Motor neuron (in vitro differentiated cells): ENCODE measurements at regions not wholly inside any gene's neighbourhood (a gene's known extent, or its start where the extent isn't known, plus 50 kb on each side); places are given as distances from the start of the nearest gene placed in this dataset.
"Not testable (repeated sequence)": the region's sequence is repeated elsewhere in the genome, so short reads cannot be mapped to it uniquely, and the experiment has no call there.

Experiments
- ATAC-seq, 8 experiments: fragments of 200-7000 bp; cut with Tn5 transposase; replicated peaks in 6 of 8; 2 replicates each; pipeline ENCODE4 v1.8.0; 2021; ENCODE audit warnings: mild to moderate bottlenecking in 8 of 8, moderate library complexity in 8 of 8
- H3K27ac ChIP-seq, 2 donors: fragments of 250-450 bp; sonication (Bioruptor Pico); 2 replicates each; pipeline ENCODE4 v1.9.0; 2021; ENCODE audit warnings: antibody characterized with exemption in 2 of 2, mild to moderate bottlenecking in 2 of 2, moderate library complexity in 1 of 2
- H3K4me1 ChIP-seq, 2 donors: fragments of 250-450 bp; sonication (Bioruptor Pico); replicated peaks in 1 of 2; 2 replicates each; pipeline ENCODE4 v1.6.1; 2021; ENCODE audit warnings: antibody characterized with exemption in 2 of 2, mild to moderate bottlenecking in 2 of 2, moderate library complexity in 1 of 2
- H3K4me3 ChIP-seq, 5 donors: fragments of 250-450 bp; sonication (Bioruptor Pico); 2 replicates each; pipeline ENCODE4 v1.9.0; 2021; ENCODE audit warnings: antibody characterized with exemption in 5 of 5, mild to moderate bottlenecking in 5 of 5, moderate library complexity in 4 of 5
- WGBS, 10 experiments: fragments of 450-650 bp; shearing (Covaris generic); methylation state at CpG; one replicate each; pipeline ENCODE4 v1.0.0; 2022; 5-methylcytosine and 5-hydroxymethylcytosine counted together
- in situ Hi-C, 9 experiments: fragments of 400-800 bp; cut with MboI; loops; one replicate each; pipeline ENCODE4 v1.15.0; 2021; ENCODE audit warnings: low sequenced_read_pairs in 9 of 9, low pct_unique_long_range_greater_than_20kb in 2 of 9; ENCODE audit not compliant: unreplicated experiment in 9 of 9

DNA sequence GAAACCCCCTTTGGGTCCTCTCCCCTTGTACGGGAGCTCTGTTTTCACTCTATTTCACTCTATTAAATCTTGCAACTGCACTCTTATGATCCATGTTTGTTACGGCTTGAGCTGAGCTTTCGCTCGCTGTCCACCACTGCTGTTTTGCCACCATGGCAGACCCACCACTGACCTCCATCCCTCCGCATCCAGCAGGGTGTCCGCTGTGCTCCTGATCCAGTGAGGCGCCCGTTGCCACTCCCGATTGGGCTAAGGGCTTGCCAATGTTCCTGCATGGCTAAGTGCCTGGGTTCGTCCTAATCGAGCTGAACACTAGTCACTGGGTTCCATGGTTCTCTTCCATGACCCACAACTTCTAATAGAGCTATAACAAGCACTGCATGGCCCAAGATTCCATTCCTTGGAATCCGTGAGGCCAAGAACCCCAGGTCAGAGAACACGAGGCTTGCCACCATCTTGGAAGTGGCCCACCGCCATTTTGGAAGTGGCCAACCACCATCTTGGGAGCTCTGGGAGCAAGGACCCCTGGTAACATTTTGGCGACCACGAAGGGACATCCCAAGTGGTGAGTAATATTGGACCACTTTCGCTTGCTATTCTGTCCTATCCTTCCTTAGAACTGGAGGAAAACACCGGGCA, 197.9 kb downstream of the PYDC2 start:
- H3K27ac ChIP-seq, H3K4me3 ChIP-seq, H3K4me1 ChIP-seq, ATAC-seq, in situ Hi-C loops: not testable (repeated sequence)
- 7 to 100% (median 80%) methylated on average over 1 to 11 of the region's 18 CpGs; no CpG with 5 or more reads in 1 of the 10 experiments for WGBS, 10 experiments

DNA sequence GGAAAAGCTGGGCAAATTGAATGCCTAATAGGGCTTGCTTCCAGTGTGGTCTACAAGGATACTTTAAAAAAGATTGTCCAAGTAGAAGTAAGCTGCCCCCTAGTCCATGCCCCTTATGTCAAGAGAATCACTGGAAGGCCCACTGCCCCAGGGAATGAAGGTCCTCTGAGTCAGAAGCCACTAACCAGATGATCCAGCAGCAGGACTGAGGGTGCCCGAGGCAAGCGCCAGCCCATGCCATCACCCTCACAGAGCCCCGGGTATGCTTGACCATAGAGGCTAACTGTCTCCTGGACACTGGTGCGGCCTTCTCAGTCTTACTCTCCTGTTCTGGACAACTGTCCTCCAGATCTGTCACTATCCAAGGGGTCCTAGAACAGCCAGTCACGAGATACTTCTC, 201.2 kb downstream of the PYDC2 start:
- not testable (repeated sequence) for H3K27ac ChIP-seq

GRCh38 chr3:191680989-191681597, 220.1 kb downstream of the PYDC2 start:
- H3K4me3 ChIP-seq, result no peak overlapping the region
- ATAC-seq, result peak in 1 of 8 experiments; percentile 51
- H3K4me1 ChIP-seq, result no peaks in the 10 kb centered on the region
- in situ Hi-C loops, result no loop called here
- H3K27ac ChIP-seq, result no peak overlapping the region
- 0 to 84% (median 38%) methylated on average over 2 to 3 of the region's 3 CpGs; no CpG with 5 or more reads in 1 of the 10 experiments for WGBS, 10 experiments

More for the DNA sequence above, 201.2 kb downstream of the PYDC2 start:
- H3K4me1 ChIP-seq, in situ Hi-C loops, ATAC-seq, H3K4me3 ChIP-seq: not testable (repeated sequence)
- 100% methylated on average over 1 of the region's 5 CpGs; no CpG with 5 or more reads in 9 of the 10 experiments for WGBS, 10 experiments

DNA sequence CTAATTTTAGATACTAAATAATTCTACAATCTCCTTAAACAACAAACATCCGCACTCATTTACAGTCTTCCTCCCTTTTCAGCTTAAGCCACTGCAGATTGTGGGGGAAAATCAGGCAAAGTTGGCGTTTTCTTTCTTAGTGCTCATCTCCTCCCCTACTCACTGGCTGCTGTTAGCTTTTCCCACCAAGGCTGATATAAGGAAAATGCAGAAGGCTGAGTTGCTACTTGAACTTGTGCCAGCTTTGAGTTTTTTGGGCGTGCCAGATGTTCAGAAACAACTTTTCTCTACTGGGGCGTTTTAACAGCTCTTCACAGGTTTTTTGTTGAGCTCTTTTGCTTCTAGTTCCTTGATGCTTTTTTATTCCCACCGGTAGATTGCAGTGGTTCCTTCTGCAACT, 222.0 kb downstream of the PYDC2 start:
- peak in 1 of 8 experiments; percentile 38 for ATAC-seq
- no peak overlapping the region for H3K27ac ChIP-seq
- in situ Hi-C loops, result no loop called here
- 0 to 94% (median 87%) methylated on average over 1 to 5 of the region's 5 CpGs; no CpG with 5 or more reads in 1 of the 10 experiments for WGBS, 10 experiments
- H3K4me1 ChIP-seq, result no peaks in the 10 kb centered on the region
- no peak overlapping the region for H3K4me3 ChIP-seq

DNA sequence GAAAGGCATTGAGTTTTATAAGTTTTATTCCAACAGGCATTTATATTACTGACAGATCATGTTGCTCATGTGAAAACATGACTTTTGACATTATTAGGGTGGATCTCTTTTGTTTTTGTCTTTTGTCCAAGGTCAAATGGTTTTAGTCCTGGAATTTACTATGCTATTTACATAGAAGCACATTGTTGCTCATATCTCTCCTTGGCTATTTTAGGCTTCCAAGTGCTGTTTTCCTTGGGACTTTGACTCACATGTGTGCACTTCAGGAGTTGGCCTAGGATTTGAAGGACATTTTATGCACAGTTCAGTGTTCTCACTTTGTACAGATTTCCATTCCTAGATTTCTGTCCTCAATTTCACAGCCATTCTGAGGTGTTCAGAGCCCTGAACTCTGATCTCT, 225.7 kb downstream of the PYDC2 start:
- no peak overlapping the region for H3K27ac ChIP-seq
- no peaks in the 10 kb centered on the region for H3K4me1 ChIP-seq
- no peak for ATAC-seq
- H3K4me3 ChIP-seq, result no peak overlapping the region
- in situ Hi-C loops, result no loop called here

GRCh38 chr3:191688756-191689433, 227.9 kb downstream of the PYDC2 start:
- no peaks in the 10 kb centered on the region for H3K4me1 ChIP-seq
- ATAC-seq, result no peak
- in situ Hi-C loops, result no loop called here
- WGBS, 10 experiments, result 3 to 57% (median 21%) methylated on average over 1 to 6 of the region's 6 CpGs; no CpG with 5 or more reads in 1 of the 10 experiments
- H3K27ac ChIP-seq, result no peak overlapping the region
- H3K4me3 ChIP-seq, result no peak overlapping the region

DNA sequence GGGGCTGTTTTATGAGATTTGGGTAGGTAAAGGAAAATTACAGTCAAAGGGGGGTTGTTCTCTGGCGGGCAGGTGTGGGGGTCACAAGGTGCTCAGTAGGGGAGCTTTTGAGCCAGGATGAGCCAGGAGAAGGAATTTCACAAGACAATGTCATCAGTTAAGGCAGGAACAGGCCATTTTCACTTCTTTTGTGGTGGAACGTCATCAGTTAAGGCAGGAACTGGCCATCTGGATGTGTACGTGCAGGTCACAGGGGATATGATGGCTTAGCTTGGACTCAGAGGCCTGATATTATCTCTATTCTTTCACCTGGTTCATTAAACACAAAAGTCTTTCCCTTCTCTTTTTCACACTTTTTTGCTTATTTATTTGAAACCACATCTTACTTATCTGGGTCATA, 230.2 kb downstream of the PYDC2 start:
- WGBS, 10 experiments, result 71 to 100% methylated on average over 1 of the region's 3 CpGs; no CpG with 5 or more reads in 8 of the 10 experiments

DNA sequence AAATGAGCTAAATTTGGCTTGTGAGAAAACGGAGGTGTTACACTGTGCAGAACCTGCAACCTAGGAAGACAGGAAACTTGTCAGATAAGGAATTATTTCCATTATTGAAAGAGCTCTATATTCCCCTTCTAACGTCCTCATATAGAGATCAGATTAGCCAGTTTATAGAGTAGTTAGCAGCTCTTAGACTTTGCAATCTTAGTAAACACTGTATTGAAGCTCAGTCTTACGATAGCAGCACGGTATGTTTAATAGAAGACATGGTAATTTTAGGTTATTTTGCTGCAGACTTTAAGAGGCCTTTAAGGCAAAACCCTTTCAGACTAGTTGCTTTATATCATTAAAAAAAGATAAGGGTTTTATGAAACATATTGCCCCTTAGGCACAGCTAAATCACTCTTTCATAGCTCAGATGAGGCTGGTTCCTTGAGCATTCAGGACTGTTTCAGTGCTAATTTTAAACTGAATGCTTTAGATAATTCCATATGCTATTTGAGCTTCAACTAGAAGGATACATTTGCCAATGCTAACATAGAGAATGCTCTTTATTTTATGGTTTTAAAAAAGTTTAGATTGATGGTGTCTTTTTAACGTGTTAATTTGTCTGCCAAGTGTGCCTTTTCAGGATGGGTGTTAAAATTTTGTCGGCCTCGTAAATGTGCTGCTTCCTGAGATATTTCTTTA, 234.3 kb downstream of the PYDC2 start:
- Histone ChIP-seq H3K4me1 (no peaks in the 10 kb centered on the region), H3K27ac (no peak overlapping the region), H3K4me3 (no peak overlapping the region)
- in situ Hi-C loops, result no loop called here
- 10 to 87% (median 61%) methylated on average over 3 to 7 of the region's 7 CpGs; no CpG with 5 or more reads in 1 of the 10 experiments for WGBS, 10 experiments
- ATAC-seq, result no peak

More for the DNA sequence above, 230.2 kb downstream of the PYDC2 start:
- H3K4me3 ChIP-seq, in situ Hi-C loops, H3K27ac ChIP-seq, H3K4me1 ChIP-seq, ATAC-seq: not testable (repeated sequence)

DNA sequence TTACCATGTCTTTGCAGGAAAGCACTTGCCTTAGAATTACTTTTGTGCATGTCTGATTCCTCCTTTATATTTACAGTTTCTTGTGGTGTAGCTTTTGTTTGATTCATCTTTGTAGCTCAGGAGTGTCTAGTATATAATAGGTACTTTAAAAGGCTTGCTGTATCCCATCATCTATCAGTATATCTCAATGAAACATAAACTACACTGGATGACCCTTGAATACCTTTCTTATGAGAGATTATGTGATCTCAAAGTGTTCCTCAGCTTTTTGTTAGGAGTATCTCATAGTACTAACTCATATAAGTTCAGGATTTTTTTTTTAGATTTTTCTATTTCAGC, 234.8 kb downstream of the PYDC2 start:
- ATAC-seq, result no peak
- in situ Hi-C loops, result no loop called here
- Histone ChIP-seq H3K27ac (no peak overlapping the region), H3K4me1 (no peaks in the 10 kb centered on the region), H3K4me3 (no peak overlapping the region)

- Histone ChIP-seq H3K4me3 (no peak overlapping the region), H3K27ac (no peak overlapping the region), H3K4me1 (no peaks in the 10 kb centered on the region)
- in situ Hi-C loops, result no loop called here
- peak in 2 of 8 experiments; percentile 67 to 84 for ATAC-seq
Observed at GRCh38 chr3:191696348-191696747, 235.4 kb downstream of the PYDC2 start.

DNA sequence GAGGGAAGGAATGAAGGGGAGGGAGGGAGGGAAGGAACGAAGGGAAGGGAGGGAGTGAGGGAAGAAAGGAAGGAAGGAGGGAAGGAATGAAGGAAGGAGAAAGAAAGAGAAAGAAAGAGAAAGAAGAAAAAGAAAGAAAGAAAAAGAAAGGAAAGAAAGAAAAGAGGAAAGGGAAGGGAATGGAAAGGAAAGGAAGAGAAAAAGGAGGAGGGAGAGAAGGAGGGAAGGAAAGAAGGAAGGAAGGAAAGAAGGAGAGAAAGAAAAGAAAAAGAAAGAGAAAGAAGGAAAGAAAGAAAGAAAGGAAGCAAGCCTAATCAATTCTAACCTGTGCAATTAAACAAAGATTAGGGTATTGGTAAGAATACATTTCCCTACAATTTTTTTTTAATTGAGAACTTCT, 238.6 kb downstream of the PYDC2 start:
- Histone ChIP-seq H3K4me3 (no peak overlapping the region), H3K4me1 (no peaks in the 10 kb centered on the region), H3K27ac (no peak overlapping the region)
- WGBS, 10 experiments, result 8 to 67% methylated on average over 1 of the region's 1 CpG; no CpG with 5 or more reads in 8 of the 10 experiments
- ATAC-seq, result no peak
- in situ Hi-C loops, result no loop called here

GRCh38 chr3:191702121-191702520, 241.2 kb downstream of the PYDC2 start:
- WGBS, 10 experiments, result 16 to 100% (median 74%) methylated on average over 1 to 2 of the region's 2 CpGs; no CpG with 5 or more reads in 3 of the 10 experiments
- no peak for ATAC-seq

DNA sequence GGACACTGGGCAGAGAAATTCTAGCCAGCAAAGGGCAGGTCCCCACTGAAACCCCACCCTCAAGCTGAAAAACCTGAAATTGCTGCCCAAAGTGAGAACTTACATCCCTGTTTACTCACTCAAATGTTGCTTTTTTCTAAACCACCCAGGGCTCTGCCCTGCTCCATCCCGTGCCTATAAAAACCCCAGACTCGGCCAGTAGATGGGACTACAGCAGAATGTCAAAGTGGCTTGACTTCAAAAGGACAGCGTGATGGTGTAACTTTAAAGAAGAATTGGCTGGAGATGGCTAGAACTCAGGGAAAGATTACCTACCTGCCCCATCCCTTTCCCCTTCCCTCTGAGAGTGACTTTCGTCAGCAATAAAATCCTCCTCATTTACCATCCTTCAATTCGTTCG, 246.9 kb downstream of the PYDC2 start:
- 0 to 100% (median 81%) methylated on average over 1 to 5 of the region's 6 CpGs for WGBS, 10 experiments
- no peak for ATAC-seq
- Histone ChIP-seq H3K27ac (no peak overlapping the region), H3K4me3 (no peak overlapping the region), H3K4me1 (no peaks in the 10 kb centered on the region)
- in situ Hi-C loops, result no loop called here

More at GRCh38 chr3:191702121-191702520, 241.2 kb downstream of the PYDC2 start:
- no peaks in the 10 kb centered on the region for H3K4me1 ChIP-seq
- in situ Hi-C loops, result no loop called here
- no peak overlapping the region for H3K27ac ChIP-seq
- H3K4me3 ChIP-seq, result no peak overlapping the region
